ENCODE measurements at regions not wholly inside any gene's neighbourhood (a gene's known extent, or its start where the extent isn't known, plus 50 kb on each side); places are given as distances from the start of the nearest gene placed in this dataset.

DNA sequence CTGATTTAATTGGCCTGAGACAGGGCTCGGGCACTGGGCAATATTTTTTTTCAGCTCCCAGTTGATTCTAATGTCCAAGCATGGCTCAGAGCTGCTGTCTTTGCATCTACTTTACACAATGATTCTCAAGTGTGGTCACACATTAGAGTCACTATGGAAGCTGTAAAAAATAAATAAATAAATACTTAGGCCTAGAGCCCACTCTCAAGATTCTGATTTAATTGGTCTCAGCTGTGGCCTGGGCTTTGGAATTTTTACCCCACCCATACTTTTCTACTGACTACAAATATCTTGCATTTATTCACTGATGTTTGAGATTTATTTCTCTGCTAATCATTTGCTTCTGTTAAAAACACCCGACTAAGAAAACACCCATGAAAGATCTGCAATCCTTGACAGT lies 145.7 kb upstream of the SRD5A2 start:
- TF ChIP-seq ATF7 (IDR thresholded peaks at IDR 0.05; ENCODE audit: low read depth): no peak
- TF ChIP-seq PAX8 (IDR thresholded peaks at IDR 0.05): no peak
- no peak for TF ChIP-seq POLR2A (IDR thresholded peaks at IDR 0.05; ENCODE audit: low read depth, low read length)
- no peak for TF ChIP-seq EZH2 (IDR thresholded peaks at IDR 0.05; ENCODE audit: borderline replicate concordance, control insufficient read depth, low read depth, low read length)
- TF ChIP-seq EP300 (IDR thresholded peaks at IDR 0.05; ENCODE audit: borderline replicate concordance in 1 of 2, control insufficient read depth in 1 of 2, low read depth in 2 of 2, low read length in 2 of 2): no peak
- TF ChIP-seq, protein P1, sequence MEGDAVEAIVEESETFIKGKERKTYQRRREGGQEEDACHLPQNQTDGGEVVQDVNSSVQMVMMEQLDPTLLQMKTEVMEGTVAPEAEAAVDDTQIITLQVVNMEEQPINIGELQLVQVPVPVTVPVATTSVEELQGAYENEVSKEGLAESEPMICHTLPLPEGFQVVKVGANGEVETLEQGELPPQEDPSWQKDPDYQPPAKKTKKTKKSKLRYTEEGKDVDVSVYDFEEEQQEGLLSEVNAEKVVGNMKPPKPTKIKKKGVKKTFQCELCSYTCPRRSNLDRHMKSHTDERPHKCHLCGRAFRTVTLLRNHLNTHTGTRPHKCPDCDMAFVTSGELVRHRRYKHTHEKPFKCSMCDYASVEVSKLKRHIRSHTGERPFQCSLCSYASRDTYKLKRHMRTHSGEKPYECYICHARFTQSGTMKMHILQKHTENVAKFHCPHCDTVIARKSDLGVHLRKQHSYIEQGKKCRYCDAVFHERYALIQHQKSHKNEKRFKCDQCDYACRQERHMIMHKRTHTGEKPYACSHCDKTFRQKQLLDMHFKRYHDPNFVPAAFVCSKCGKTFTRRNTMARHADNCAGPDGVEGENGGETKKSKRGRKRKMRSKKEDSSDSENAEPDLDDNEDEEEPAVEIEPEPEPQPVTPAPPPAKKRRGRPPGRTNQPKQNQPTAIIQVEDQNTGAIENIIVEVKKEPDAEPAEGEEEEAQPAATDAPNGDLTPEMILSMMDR (IDR thresholded peaks at IDR 0.05 in 2 of 3, conservative IDR thresholded peaks at IDR 0.05 in 1 of 3; ENCODE audit: control insufficient read depth in 2 of 3, extremely low read depth in 1 of 3, insufficient read depth in 1 of 3, low read depth in 3 of 3, low read length in 3 of 3): no peak

Data from GM12878 (cell line).